Neural progenitor cell (in vitro differentiated cells): ENCODE measurements at regions not wholly inside any gene's neighbourhood (a gene's known extent, or its start where the extent isn't known, plus 50 kb on each side); places are given as distances from the start of the nearest gene placed in this dataset.

Experiments used
- EZH2 ChIP-seq: fragments of 200-600 bp; sonication (generic); IDR thresholded peaks from 2 replicates; pipeline ENCODE4 v1.6.1; 2017; ENCODE audit warnings: antibody characterized with exemption, mild to moderate bottlenecking, moderate library complexity
- EZH2phosphoT487 ChIP-seq: fragments of 200-600 bp; sonication (generic); IDR thresholded peaks from 2 replicates; pipeline ENCODE4 v1.6.1; 2017; ENCODE audit warnings: antibody characterized with exemption
- TF ChIP-seq, protein P1 (sequence below): fragments of 200-600 bp; sonication (generic); IDR thresholded peaks from 2 replicates; pipeline ENCODE4 v1.5.1; 2017; ENCODE audit warnings: antibody characterized with exemption, mild to moderate bottlenecking

DNA sequence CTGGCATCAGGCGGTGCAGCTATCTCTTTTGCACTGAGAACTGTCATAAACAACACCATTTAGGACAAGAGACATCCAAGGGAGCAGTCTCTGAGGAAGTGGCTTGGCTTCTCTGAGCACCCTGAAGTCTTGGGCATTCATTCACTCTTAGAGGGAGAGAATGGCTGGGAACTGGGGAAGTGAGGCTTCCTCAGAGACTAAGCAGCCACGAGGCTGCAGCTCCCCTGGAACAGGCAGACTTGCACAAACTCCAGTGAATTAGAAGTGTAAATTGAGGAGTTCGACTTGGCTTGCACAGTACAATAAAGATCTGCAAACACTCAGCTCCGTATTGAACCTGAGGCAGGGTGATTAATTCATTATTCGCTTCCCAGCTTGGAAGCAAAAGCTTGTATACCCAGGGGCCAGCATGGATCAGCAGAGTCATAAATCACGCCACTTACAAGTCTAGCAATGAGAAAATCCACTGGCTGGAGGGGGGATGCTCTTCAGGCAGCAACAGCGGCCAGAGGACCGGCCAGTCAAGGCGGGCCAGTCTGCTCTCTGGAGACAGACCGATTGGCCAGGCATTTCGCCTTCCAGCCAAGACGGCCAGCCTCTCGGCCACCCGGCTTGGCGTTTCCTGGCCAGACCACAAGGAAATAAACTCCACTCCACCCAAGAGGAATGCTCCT lies 118.8 kb upstream of the ADPGK start:
- TF ChIP-seq, protein P1, sequence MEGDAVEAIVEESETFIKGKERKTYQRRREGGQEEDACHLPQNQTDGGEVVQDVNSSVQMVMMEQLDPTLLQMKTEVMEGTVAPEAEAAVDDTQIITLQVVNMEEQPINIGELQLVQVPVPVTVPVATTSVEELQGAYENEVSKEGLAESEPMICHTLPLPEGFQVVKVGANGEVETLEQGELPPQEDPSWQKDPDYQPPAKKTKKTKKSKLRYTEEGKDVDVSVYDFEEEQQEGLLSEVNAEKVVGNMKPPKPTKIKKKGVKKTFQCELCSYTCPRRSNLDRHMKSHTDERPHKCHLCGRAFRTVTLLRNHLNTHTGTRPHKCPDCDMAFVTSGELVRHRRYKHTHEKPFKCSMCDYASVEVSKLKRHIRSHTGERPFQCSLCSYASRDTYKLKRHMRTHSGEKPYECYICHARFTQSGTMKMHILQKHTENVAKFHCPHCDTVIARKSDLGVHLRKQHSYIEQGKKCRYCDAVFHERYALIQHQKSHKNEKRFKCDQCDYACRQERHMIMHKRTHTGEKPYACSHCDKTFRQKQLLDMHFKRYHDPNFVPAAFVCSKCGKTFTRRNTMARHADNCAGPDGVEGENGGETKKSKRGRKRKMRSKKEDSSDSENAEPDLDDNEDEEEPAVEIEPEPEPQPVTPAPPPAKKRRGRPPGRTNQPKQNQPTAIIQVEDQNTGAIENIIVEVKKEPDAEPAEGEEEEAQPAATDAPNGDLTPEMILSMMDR = no peak
- TF ChIP-seq EZH2 (no peak), EZH2phosphoT487 (no peak)
